HG03095 (cell line): ENCODE measurements at regions not wholly inside any gene's neighbourhood (a gene's known extent, or its start where the extent isn't known, plus 50 kb on each side); places are given as distances from the start of the nearest gene placed in this dataset.

Experiments
- ATAC-seq: cut with Tn5 transposase; IDR thresholded peaks from one replicate; pipeline ENCODE4 v1.9.1; 2021; ENCODE audit warnings: moderate library complexity; ENCODE audit not compliant: unreplicated experiment

DNA sequence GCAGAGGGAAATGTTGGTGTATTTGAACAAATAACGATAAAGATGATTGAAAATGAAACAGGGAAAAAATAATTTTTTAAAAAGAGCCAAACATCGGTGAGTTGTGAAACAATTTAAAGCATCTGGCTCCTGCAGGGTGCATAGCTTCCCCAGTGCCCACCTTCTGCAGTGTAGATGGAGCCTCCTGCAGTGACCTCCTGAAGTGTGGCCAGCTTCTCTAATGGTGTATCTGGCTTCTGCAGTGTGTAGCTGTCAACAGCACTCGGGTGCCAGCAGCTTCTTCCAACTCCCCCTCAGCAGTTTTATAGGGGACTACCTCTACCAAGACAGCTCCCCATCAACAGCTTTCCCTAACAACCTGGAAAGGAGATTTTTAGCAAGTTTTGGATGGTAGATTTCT is 279.4 kb upstream of the SEMA6A start:
- ATAC-seq: no peak

- no peak for ATAC-seq
Measured at GRCh38 chr5:116848954-116849581, 274.4 kb upstream of the SEMA6A start.

DNA sequence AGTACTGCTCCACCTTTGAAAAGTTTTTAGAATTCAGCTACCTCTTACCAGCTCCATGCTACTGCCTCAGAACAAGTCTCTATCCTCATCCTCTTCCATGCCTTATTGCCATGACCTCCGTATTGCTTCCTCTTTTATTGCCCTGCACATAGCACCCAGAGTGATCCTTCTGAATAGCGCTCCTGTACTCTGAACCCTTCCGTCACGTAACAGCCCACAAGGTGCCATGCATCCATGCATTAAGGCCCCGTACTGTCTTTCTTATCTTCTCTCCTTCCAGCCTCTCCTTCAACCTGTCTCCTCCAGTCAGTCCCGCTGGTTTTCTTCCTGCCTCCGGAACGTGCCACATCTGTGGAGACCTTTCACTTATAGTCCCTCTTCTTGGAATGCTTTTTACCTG is 273.3 kb upstream of the SEMA6A start:
- no peak for ATAC-seq

- ATAC-seq: no peak
Measured at GRCh38 chr5:116844015-116844414, 269.4 kb upstream of the SEMA6A start.

- no peak for ATAC-seq
Measured at GRCh38 chr5:116842514-116842961, 267.9 kb upstream of the SEMA6A start.

DNA sequence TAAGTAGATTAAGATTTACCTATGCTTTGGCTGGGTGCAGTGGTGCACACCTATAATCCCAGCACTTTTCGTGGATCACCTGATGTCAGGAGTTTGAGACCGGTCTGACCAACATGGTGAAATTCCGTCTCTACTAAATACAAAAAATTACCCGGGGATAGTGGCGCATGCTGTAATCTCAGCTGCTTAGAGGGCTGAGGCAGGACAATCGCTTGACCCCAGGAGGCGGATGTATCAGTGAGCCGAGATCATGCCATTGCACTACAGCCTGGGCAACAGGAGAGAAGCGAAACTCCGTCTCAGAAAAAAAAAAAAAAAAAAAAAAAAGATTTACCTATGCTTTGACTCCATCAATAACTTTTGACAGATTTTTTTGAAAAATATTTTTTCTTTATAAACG is 267.1 kb upstream of the SEMA6A start:
- no peak for ATAC-seq

GRCh38 chr5:116838011-116838536 is 263.5 kb upstream of the SEMA6A start:
- ATAC-seq: no peak

DNA sequence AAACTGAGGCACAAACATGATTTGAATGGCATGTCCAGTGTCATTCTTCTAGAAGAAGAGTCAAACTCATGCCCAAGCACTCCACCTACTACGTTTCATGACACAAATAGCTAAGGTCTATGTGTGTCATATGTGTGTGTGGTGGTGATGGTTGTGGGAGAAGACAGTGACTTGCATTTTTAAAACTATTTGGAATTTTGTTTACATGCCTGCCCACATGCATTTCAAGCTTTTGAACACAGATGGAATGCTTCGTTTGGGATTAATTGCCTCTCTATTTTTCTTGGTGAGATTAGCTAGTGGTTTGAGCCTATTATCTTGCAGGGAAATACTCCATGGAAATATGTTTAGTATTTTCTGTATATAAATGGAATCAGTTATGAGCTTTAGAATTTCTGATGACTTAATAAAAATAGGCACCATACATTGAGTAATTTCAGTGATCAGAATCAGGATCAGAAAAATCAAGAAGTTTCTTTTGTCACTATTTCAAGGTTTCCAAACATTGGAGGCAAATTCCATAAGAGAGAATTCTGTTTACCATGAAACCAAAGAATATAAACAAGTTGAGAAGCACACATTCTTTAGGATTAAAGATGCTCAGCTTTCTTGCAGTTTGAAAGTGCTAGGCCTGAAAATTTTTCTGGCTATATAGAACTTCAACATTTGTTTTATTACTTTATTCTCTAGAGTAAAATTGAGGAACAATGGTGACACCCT is 260.3 kb upstream of the SEMA6A start:
- ATAC-seq: no peak

GRCh38 chr5:116830079-116830478 is 255.5 kb upstream of the SEMA6A start:
- no peak for ATAC-seq

DNA sequence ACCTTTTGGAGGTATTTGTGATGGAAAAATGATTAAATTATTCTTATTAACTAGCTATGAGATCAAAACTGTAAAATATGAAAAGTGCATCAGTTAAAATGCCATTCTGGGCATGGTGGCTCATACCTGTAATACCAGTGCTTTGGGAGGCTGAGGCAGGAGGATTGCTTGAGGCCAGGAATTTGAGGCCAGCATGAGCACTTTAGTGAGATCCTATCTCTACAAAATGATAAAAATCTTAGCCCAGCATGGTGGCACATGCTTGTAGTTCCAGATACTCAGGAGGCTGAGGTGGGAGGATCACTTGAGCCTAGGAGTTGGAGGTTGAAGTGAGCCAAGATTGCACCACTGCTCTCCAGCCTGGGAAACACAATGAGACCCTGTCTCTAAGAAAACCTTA is 252.5 kb upstream of the SEMA6A start:
- no peak for ATAC-seq

GRCh38 chr5:116825486-116825885 is 250.9 kb upstream of the SEMA6A start:
- ATAC-seq: no peak

- ATAC-seq: no peak
Measured at GRCh38 chr5:116824751-116825438, 250.3 kb upstream of the SEMA6A start.

DNA sequence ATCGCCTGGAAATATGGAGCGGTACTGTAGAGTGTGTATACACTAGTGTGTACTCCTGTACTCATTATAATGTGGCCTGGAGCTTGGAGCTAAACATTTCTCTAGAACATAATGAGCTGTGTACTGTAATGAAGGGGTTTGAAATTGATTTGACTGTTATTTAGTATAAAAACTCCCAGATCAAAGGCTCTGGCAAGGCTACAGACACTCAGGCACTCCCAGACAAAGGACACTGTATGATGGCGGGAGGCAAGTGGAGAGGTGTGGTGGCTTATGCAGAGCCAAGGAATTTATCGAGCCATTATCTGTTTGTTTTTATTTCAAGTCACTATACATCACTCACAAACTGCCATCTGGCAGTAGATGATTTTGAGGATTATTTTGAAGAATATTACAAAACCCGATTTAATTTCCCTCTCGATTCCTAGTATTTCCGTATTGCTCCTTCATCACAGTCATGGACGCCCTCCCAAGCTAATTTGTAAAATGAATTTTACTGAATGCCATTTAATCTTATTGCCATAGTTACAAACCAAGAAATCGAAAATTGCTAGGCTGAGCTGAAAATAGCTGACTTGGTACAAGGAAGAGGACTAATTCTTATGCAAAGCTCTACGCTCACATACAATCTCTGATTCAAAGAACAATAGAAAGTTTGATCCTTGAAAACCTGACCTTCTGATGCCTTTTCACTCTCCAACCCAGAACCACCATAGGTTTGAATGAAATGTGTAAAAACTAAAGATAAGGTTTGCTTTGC is 240.2 kb upstream of the SEMA6A start:
- no peak for ATAC-seq

DNA sequence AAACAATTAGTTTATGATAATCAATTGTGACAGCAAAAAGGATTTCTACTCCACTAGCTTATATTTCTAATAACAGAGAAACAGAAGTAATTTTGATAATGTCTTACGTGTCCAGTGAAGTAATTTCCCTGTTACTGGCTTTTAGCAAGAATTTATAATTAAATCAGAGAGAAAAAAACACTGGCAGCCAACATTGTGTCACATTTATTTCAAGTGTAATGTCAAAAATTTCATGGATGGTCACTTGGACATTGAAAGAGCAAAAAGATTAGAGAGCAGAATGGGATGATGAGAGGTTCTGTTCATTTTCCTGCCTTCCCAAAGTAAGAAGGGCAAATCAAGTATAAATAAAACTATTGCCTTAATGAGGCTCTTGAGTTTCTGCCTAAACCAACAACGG is 239.3 kb upstream of the SEMA6A start:
- no peak for ATAC-seq

DNA sequence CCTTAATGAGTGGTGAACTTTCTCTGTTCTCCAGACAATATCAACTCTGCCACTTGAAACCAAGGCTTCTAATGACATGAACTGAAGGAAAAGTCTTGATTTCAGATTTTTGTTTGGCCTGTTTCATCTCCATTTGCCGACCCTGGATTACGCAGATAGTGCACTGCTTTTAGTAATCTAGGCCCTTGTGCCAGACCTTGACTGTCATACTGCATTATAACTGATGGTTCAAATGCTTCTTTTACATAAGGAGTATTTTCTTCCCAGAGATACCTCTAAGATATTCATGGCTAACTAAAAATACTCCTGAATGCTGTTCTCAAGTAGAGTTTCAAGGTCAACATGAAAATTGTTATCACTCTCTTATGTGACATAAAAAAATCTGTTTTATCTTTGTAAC is 238.7 kb upstream of the SEMA6A start:
- no peak for ATAC-seq

GRCh38 chr5:116810951-116811350 is 236.3 kb upstream of the SEMA6A start:
- ATAC-seq: no peak

- no peak for ATAC-seq
Measured at GRCh38 chr5:116806836-116807235, 232.2 kb upstream of the SEMA6A start.

GRCh38 chr5:116799401-116799800 is 224.8 kb upstream of the SEMA6A start:
- ATAC-seq: no peak

GRCh38 chr5:116795189-116795588 is 220.6 kb upstream of the SEMA6A start:
- ATAC-seq: no peak

- ATAC-seq: no peak
Measured at GRCh38 chr5:116789522-116789921, 214.9 kb upstream of the SEMA6A start.

GRCh38 chr5:116788851-116789403 is 214.3 kb upstream of the SEMA6A start:
- ATAC-seq: no peak
